ENCODE measurements at regions not wholly inside any gene's neighbourhood (a gene's known extent, or its start where the extent isn't known, plus 50 kb on each side); places are given as distances from the start of the nearest gene placed in this dataset.

- no peak for TF ChIP-seq CEBPZ (IDR thresholded peaks at IDR 0.05; ENCODE audit: borderline replicate concordance, low read depth, low read length)
- TF ChIP-seq NR2C1 (IDR thresholded peaks at IDR 0.05) = no peak
- TF ChIP-seq NR2C1 (tag; IDR thresholded peaks at IDR 0.05) = 0 out of 2 replicates have a peak, but pooled peaks have one; percentile 48
- peak; percentile 98 for TF ChIP-seq EGR1 (conservative IDR thresholded peaks at IDR 0.05)
- no peak for TF ChIP-seq CGGBP1 (CRISPR knock-in tag; IDR thresholded peaks at IDR 0.05)
- TF ChIP-seq MLLT1 (IDR thresholded peaks at IDR 0.05) = peak in 1 of 2 experiments; percentile 43; a peak in 1 of 4 replicates
- no peak for TF ChIP-seq ZNF696 (CRISPR knock-in tag; conservative IDR thresholded peaks at IDR 0.05)
Observed at GRCh38 chr17:77363821-77364361, 223.1 kb downstream of the SEC14L1 start (continued).
